ENCODE measurements at regions not wholly inside any gene's neighbourhood (a gene's known extent, or its start where the extent isn't known, plus 50 kb on each side); places are given as distances from the start of the nearest gene placed in this dataset.

GRCh38 chr4:32506067-32506466, 1785.9 kb downstream of the PCDH7 start:
- TF ChIP-seq, protein P1, sequence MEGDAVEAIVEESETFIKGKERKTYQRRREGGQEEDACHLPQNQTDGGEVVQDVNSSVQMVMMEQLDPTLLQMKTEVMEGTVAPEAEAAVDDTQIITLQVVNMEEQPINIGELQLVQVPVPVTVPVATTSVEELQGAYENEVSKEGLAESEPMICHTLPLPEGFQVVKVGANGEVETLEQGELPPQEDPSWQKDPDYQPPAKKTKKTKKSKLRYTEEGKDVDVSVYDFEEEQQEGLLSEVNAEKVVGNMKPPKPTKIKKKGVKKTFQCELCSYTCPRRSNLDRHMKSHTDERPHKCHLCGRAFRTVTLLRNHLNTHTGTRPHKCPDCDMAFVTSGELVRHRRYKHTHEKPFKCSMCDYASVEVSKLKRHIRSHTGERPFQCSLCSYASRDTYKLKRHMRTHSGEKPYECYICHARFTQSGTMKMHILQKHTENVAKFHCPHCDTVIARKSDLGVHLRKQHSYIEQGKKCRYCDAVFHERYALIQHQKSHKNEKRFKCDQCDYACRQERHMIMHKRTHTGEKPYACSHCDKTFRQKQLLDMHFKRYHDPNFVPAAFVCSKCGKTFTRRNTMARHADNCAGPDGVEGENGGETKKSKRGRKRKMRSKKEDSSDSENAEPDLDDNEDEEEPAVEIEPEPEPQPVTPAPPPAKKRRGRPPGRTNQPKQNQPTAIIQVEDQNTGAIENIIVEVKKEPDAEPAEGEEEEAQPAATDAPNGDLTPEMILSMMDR (IDR thresholded peaks at IDR 0.05), result no peak
- Histone ChIP-seq H3K4me1 (ENCODE audit: insufficient read depth, low read length) (no peaks in the 10 kb centered on the region), H3K9me3 (ENCODE audit: control insufficient read depth in 1 of 2, insufficient read depth in 1 of 2, low read length in 2 of 2) (peaks cover 0 to 8% of the 10 kb centered on the region in 2 experiments), H3K27ac (ENCODE audit: low read depth in 1 of 2, low read length in 2 of 2) (no peak overlapping the region), H3K27me3 (ENCODE audit: control insufficient read depth in 1 of 2, insufficient read depth in 2 of 2, low read length in 2 of 2) (no peaks in the 10 kb centered on the region), H3K4me3 (ENCODE audit: low read length) (no peak overlapping the region), H3K36me3 (ENCODE audit: insufficient read depth, low read length) (no peaks in the 10 kb centered on the region)
- peaks cover 12% of the 10 kb centered on the region for H3K9me3 Mint-ChIP-seq
- intact Hi-C loops (cut with DNase I, micrococcal nuclease), result no loop called here
- ATAC-seq (ENCODE audit: poor library complexity) (no peak), DNase-seq (no peak)
- POLR2A ChIA-PET, result no interaction called here
- H3K27me3 Mint-ChIP-seq, result no peaks in the 10 kb centered on the region
- H3K4me1 Mint-ChIP-seq (ENCODE audit: low read depth), result no peaks in the 10 kb centered on the region
- no peaks in the 10 kb centered on the region for H3K36me3 Mint-ChIP-seq (ENCODE audit: low read depth)
- no peak overlapping the region for H3K27ac Mint-ChIP-seq
- CTCF ChIA-PET, result no interaction called here
- H3K4me3 Mint-ChIP-seq, result no peak overlapping the region

- Histone ChIP-seq H3K4me1 (ENCODE audit: insufficient read depth, low read length) (no peaks in the 10 kb centered on the region), H3K36me3 (ENCODE audit: insufficient read depth, low read length) (no peaks in the 10 kb centered on the region), H3K9me3 (ENCODE audit: control insufficient read depth in 1 of 2, insufficient read depth in 1 of 2, low read length in 2 of 2) (peaks cover 0 to 5% of the 10 kb centered on the region in 2 experiments), H3K4me3 (ENCODE audit: low read length) (no peak overlapping the region), H3K27ac (ENCODE audit: low read depth in 1 of 2, low read length in 2 of 2) (no peak overlapping the region), H3K27me3 (ENCODE audit: control insufficient read depth in 1 of 2, insufficient read depth in 2 of 2, low read length in 2 of 2) (no peaks in the 10 kb centered on the region)
- H3K9me3 Mint-ChIP-seq, result peaks cover 7% of the 10 kb centered on the region
- TF ChIP-seq, protein P1 (IDR thresholded peaks at IDR 0.05), result no peak
- no peaks in the 10 kb centered on the region for H3K27me3 Mint-ChIP-seq
- DNase-seq (no peak), ATAC-seq (ENCODE audit: poor library complexity) (no peak)
- ChIA-PET CTCF (no interaction called here), POLR2A (interaction anchor here (0.5 kb wide), 1 partner anchor 499 kb away, joined by 3 read pairs; no protein-coding TSS in a partner anchor)
- intact Hi-C loops (cut with DNase I, micrococcal nuclease), result no loop called here
- H3K4me3 Mint-ChIP-seq, result no peak overlapping the region
- H3K4me1 Mint-ChIP-seq (ENCODE audit: low read depth), result no peaks in the 10 kb centered on the region
- no peaks in the 10 kb centered on the region for H3K36me3 Mint-ChIP-seq (ENCODE audit: low read depth)
- H3K27ac Mint-ChIP-seq, result no peak overlapping the region
Observed at GRCh38 chr4:32519060-32519459, 1798.9 kb downstream of the PCDH7 start.

DNA sequence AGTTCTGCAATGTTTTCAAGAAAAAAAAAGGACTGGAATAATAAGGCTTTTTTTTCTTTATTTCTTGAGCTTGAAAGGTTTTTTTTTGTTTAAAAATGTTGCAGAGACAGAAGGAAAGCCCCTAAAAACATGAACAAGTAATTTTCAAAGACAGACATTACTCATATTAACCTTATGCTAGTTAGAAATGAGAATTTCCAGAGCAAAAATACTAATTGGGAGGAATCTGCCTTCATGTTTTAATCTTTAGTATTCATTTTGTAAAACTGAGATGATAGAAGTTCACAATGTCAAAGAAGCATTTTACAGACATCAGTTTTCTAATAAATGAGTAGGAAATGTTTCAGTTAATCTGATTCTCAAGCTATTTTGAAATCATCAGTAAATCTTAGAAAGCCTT, 1805.3 kb downstream of the PCDH7 start:
- no peak overlapping the region for H3K27ac ChIP-seq (ENCODE audit: low read depth in 1 of 2, low read length in 2 of 2)
- POLR2A ChIA-PET, result no interaction called here
- TF ChIP-seq, protein P1 (IDR thresholded peaks at IDR 0.05), result no peak
- no peaks in the 10 kb centered on the region for H3K4me1 Mint-ChIP-seq (ENCODE audit: low read depth)
- CTCF ChIA-PET, result no interaction called here
- H3K36me3 ChIP-seq (ENCODE audit: insufficient read depth, low read length), result no peaks in the 10 kb centered on the region
- H3K9me3 Mint-ChIP-seq, result peaks cover 9% of the 10 kb centered on the region
- no peak overlapping the region for H3K4me3 Mint-ChIP-seq
- peaks cover 0 to 4% of the 10 kb centered on the region in 2 experiments for H3K9me3 ChIP-seq (ENCODE audit: control insufficient read depth in 1 of 2, insufficient read depth in 1 of 2, low read length in 2 of 2)
- intact Hi-C loops (cut with DNase I, micrococcal nuclease), result no loop called here
- H3K27me3 ChIP-seq (ENCODE audit: control insufficient read depth in 1 of 2, insufficient read depth in 2 of 2, low read length in 2 of 2), result no peaks in the 10 kb centered on the region
- H3K4me1 ChIP-seq (ENCODE audit: insufficient read depth, low read length), result no peaks in the 10 kb centered on the region
- no peak for DNase-seq
- no peaks in the 10 kb centered on the region for H3K27me3 Mint-ChIP-seq
- no peak overlapping the region for H3K27ac Mint-ChIP-seq
- no peaks in the 10 kb centered on the region for H3K36me3 Mint-ChIP-seq (ENCODE audit: low read depth)
- no peak overlapping the region for H3K4me3 ChIP-seq (ENCODE audit: low read length)
- ATAC-seq (ENCODE audit: poor library complexity), result no peak
